MCF 10A (cell line): ENCODE measurements at regions not wholly inside any gene's neighbourhood (a gene's known extent, or its start where the extent isn't known, plus 50 kb on each side); places are given as distances from the start of the nearest gene placed in this dataset.

Experiments used
- BruUV-seq: library from RNA; stranded (reverse); fragments of 400-500 nt; replicated peaks from 2 replicates; lab custom pipeline; 2021; lab: Mats Ljungman, UMichigan
- CTCF ChIA-PET: fragments of 300-600 bp; sonication (Branson Sonifier 250); formaldehyde crosslinking; extraction: SDS; loops from one replicate; lab custom pipeline; 2021; ENCODE audit warnings: antibody characterized with exemption, inconsistent platforms; lab: Yijun Ruan, JAX
- POLR2A ChIA-PET: fragments of 300-600, 350-650 bp; sonication (Branson Sonifier 250); formaldehyde crosslinking; extraction: SDS; loops from one replicate; lab custom pipeline; 2020; ENCODE audit warnings: antibody characterized with exemption, inconsistent platforms; lab: Yijun Ruan, JAX
- DNase-seq: peaks from one replicate; pipeline ENCODE4 v3.0.0-alpha.2; 2018; ENCODE audit not compliant: unreplicated experiment
- H3K27ac Mint-ChIP-seq: one replicate; pipeline ENCODE4 v1.8.0; 2022; ENCODE audit warnings: mild to moderate bottlenecking, low read depth, mixed read lengths; ENCODE audit not compliant: unreplicated experiment
- H3K27me3 Mint-ChIP-seq: one replicate; pipeline ENCODE4 v1.8.0; 2022; ENCODE audit warnings: mixed read lengths; ENCODE audit not compliant: insufficient read depth, unreplicated experiment
- H3K36me3 Mint-ChIP-seq: one replicate; pipeline ENCODE4 v1.8.0; 2022; ENCODE audit warnings: mild to moderate bottlenecking, moderate library complexity, mixed read lengths; ENCODE audit not compliant: insufficient read depth, unreplicated experiment
- H3K4me1 Mint-ChIP-seq: one replicate; pipeline ENCODE4 v1.8.0; 2022; ENCODE audit warnings: mixed read lengths; ENCODE audit not compliant: insufficient read depth, unreplicated experiment
- H3K4me3 Mint-ChIP-seq: one replicate; pipeline ENCODE4 v1.8.0; 2022; ENCODE audit warnings: mild to moderate bottlenecking, moderate library complexity, mixed read lengths; ENCODE audit not compliant: unreplicated experiment
- H3K9me3 Mint-ChIP-seq: one replicate; pipeline ENCODE4 v1.8.0; 2022; ENCODE audit warnings: mixed read lengths; ENCODE audit not compliant: unreplicated experiment
- intact Hi-C: fragments of 100-400 bp; cut with micrococcal nuclease; formaldehyde crosslinking; loops from 2 replicates; pipeline ENCODE4 v1.14.1; 2022
- TF ChIP-seq, protein P1 (sequence below): fragments of 200-600 bp; IDR thresholded peaks from one replicate; pipeline ENCODE4 v1.8.0; 2022; ENCODE audit warnings: antibody characterized with exemption, mild to moderate bottlenecking; ENCODE audit not compliant: unreplicated experiment

DNA sequence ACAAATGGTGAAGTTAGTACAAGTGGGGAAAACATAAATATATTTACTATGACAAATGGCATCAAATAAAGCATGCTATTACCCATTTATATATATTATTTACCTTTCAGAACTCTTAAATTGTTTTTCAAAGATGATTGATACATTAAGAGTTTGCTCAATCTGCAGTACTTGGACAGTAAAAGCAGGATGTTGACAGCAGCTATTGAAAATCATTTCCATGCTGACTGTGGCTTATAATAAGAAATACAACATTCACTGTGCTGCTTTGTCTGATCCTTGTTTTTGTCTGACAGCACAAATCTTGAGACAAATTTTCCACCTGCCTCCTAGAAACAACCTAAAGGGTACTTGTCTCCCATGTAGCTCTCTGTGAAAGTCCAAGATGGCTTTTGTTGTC, 134.1 kb upstream of the FAT1 start:
- POLR2A ChIA-PET: no interaction called here
- Mint-ChIP-seq H3K36me3 (peaks cover 4% of the 10 kb centered on the region), H3K27me3 (no peaks in the 10 kb centered on the region), H3K9me3 (no peaks in the 10 kb centered on the region), H3K4me1 (no peaks in the 10 kb centered on the region), H3K27ac (no peak overlapping the region), H3K4me3 (no peak overlapping the region)
- CTCF ChIA-PET: interaction anchor here (0.8 kb wide), 1 partner anchor 1498 kb away, joined by 3 read pairs; no protein-coding TSS in a partner anchor
- DNase-seq: no peak
- intact Hi-C loops: no loop called here
- BruUV-seq: no TSS peak
- TF ChIP-seq, protein P1, sequence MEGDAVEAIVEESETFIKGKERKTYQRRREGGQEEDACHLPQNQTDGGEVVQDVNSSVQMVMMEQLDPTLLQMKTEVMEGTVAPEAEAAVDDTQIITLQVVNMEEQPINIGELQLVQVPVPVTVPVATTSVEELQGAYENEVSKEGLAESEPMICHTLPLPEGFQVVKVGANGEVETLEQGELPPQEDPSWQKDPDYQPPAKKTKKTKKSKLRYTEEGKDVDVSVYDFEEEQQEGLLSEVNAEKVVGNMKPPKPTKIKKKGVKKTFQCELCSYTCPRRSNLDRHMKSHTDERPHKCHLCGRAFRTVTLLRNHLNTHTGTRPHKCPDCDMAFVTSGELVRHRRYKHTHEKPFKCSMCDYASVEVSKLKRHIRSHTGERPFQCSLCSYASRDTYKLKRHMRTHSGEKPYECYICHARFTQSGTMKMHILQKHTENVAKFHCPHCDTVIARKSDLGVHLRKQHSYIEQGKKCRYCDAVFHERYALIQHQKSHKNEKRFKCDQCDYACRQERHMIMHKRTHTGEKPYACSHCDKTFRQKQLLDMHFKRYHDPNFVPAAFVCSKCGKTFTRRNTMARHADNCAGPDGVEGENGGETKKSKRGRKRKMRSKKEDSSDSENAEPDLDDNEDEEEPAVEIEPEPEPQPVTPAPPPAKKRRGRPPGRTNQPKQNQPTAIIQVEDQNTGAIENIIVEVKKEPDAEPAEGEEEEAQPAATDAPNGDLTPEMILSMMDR: no peak

DNA sequence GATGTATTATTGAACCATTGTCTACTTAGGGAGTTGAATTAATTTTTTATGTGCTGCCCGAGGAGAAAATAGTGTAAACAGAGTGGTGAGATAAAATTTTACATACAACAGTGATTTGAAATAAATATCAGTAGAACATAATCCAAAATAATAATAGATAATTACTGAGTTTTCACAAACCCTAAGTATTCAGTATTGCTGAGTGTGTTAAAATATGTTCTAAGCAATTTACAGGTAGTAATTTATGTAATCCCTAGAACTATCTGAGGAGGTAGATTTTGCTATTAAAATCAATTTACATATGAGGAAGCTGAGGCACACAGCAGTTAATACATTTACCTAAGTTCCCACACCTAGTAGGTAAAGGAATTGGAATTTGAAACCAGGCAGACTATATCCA, 134.7 kb upstream of the FAT1 start:
- no peaks in the 10 kb centered on the region for H3K4me1 Mint-ChIP-seq
- intact Hi-C loops: no loop called here
- H3K27me3 Mint-ChIP-seq: no peaks in the 10 kb centered on the region
- BruUV-seq: no TSS peak
- TF ChIP-seq, protein P1: no peak
- no peak overlapping the region for H3K27ac Mint-ChIP-seq
- H3K9me3 Mint-ChIP-seq: no peaks in the 10 kb centered on the region
- POLR2A ChIA-PET: no interaction called here
- DNase-seq: no peak
- no peak overlapping the region for H3K4me3 Mint-ChIP-seq
- CTCF ChIA-PET: interaction anchor here (0.6 to 0.8 kb wide), 2 partner anchors 594 to 1497 kb away, joined by 3 read pairs; no protein-coding TSS in a partner anchor
- H3K36me3 Mint-ChIP-seq: peaks cover 4% of the 10 kb centered on the region

DNA sequence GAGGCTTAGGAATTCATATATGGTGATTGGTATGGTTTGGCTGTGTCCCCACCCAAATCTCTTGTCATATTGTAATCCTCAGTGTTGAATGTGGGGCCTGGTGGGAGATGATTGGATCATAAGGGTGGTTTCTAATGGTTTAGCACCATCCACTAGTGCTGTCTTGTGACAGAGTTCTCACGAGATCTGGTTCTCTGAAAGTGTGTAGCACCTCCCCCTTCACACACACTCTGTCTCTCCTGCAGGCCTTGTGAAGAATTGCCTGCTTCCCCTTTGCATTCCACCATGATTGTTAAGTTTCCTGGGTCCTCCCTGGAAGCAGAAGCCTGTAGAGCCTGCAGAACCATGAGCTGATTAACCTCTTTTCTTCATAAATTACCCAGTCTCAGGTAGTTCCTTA, 135.8 kb upstream of the FAT1 start:
- CTCF ChIA-PET: interaction anchor here (0.6 kb wide), 2 partner anchors 137 to 277 kb away, joined by 3 to 9 read pairs; no protein-coding TSS in a partner anchor
- Mint-ChIP-seq H3K27ac (no peak overlapping the region), H3K4me3 (no peak overlapping the region)

DNA sequence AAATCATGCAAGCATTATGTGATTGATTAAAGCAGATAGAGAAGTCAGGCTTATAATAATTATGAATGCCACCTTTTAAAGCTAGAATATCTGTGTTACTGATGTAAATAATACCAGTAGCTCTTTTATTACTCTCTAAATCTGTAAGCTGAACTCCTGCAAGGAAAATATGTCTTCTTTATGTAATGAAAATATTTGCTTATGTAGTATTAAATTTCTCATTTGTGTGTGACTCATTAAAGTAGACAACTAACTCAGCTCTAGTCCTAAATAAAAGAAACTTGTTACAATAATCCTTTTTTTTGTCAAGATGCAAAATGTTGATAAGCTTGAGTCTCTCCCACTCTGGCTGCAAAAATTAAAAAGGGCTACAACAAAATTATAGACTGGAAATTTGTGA, 137.7 kb upstream of the FAT1 start:
- H3K27me3 Mint-ChIP-seq: no peaks in the 10 kb centered on the region
- H3K9me3 Mint-ChIP-seq: no peaks in the 10 kb centered on the region
- no peak overlapping the region for H3K27ac Mint-ChIP-seq
- no peaks in the 10 kb centered on the region for H3K4me1 Mint-ChIP-seq
- no peaks in the 10 kb centered on the region for H3K36me3 Mint-ChIP-seq
- ChIA-PET CTCF (interaction anchor here (0.8 kb wide), 1 partner anchor 31 kb away, joined by 3 read pairs; no protein-coding TSS in a partner anchor), POLR2A (interaction anchor here (0.6 to 1.2 kb wide), 2 partner anchors 36 to 80 kb away, joined by 3 read pairs; no protein-coding TSS in a partner anchor)
- TF ChIP-seq, protein P1: no peak
- DNase-seq: no peak
- no peak overlapping the region for H3K4me3 Mint-ChIP-seq
- intact Hi-C loops: no loop called here
- BruUV-seq: no TSS peak

More for the DNA sequence above, 135.8 kb upstream of the FAT1 start:
- POLR2A ChIA-PET: interaction anchor here (1.0 kb wide), 1 partner anchor 61 kb away, joined by 3 read pairs; no protein-coding TSS in a partner anchor
- intact Hi-C loops: no loop called here
- H3K36me3 Mint-ChIP-seq: no peaks in the 10 kb centered on the region
- BruUV-seq: no TSS peak
- no peak for DNase-seq
- H3K27me3 Mint-ChIP-seq: no peaks in the 10 kb centered on the region
- no peaks in the 10 kb centered on the region for H3K9me3 Mint-ChIP-seq
- TF ChIP-seq, protein P1: no peak
- no peaks in the 10 kb centered on the region for H3K4me1 Mint-ChIP-seq
